Trophoblast cell (in vitro differentiated cells and primary cell): ENCODE measurements at regions not wholly inside any gene's neighbourhood (a gene's known extent, or its start where the extent isn't known, plus 50 kb on each side); places are given as distances from the start of the nearest gene placed in this dataset.
A peak's percentile ranks its signal among the peaks of the same experiment; 100 is the strongest.
"Not testable (repeated sequence)": the region's sequence is repeated elsewhere in the genome, so short reads cannot be mapped to it uniquely, and the experiment has no call there.

Source experiments
- DNase-seq, 2 donors: peaks; one replicate each; pipeline ENCODE4 v3.0.0-alpha.2; 2016
- H2AFZ ChIP-seq: 2 replicates; pipeline ENCODE4 v1.6.1; 2013; ENCODE audit warnings: low read length, moderate library complexity, mild to moderate bottlenecking; ENCODE audit not compliant: insufficient read depth, poor library complexity
- H2AK5ac ChIP-seq: 2 replicates; pipeline ENCODE4 v1.6.1; 2013; ENCODE audit warnings: mild to moderate bottlenecking, low read length
- H2BK120ac ChIP-seq: 2 replicates; pipeline ENCODE4 v1.6.1; 2013; ENCODE audit warnings: low read length, mild to moderate bottlenecking, moderate library complexity; ENCODE audit not compliant: insufficient read depth, poor library complexity
- H2BK12ac ChIP-seq: 2 replicates; pipeline ENCODE4 v1.6.1; 2013; ENCODE audit warnings: mild to moderate bottlenecking, low read length, moderate library complexity
- H2BK5ac ChIP-seq: 2 replicates; pipeline ENCODE4 v1.6.1; 2013; ENCODE audit warnings: low read length, low read depth, moderate library complexity, mild to moderate bottlenecking; ENCODE audit not compliant: poor library complexity
- H3K14ac ChIP-seq: 2 replicates; pipeline ENCODE4 v1.6.1; 2013; ENCODE audit warnings: mild to moderate bottlenecking, low read length
- H3K18ac ChIP-seq: 2 replicates; pipeline ENCODE4 v1.6.1; 2013; ENCODE audit warnings: mild to moderate bottlenecking, low read length
- H3K23ac ChIP-seq: 2 replicates; pipeline ENCODE4 v1.6.1; 2013; ENCODE audit warnings: low read length
- H3K27ac ChIP-seq: 2 replicates; pipeline ENCODE4 v1.5.1; 2013; ENCODE audit warnings: low read depth, mild to moderate bottlenecking, inconsistent platforms, low read length, moderate library complexity
- H3K27me3 ChIP-seq: 2 replicates; pipeline ENCODE4 v1.6.1; 2013; ENCODE audit warnings: inconsistent platforms, mild to moderate bottlenecking, low read length, moderate library complexity; ENCODE audit not compliant: insufficient read depth
- H3K36me3 ChIP-seq, 2 experiments: 1 replicate in 1 of 2; 2 replicates in 1 of 2; pipeline ENCODE4 v1.6.1; 2013; ENCODE audit warnings: low read length in 2 of 2, mild to moderate bottlenecking in 2 of 2, moderate library complexity in 1 of 2; ENCODE audit not compliant: insufficient read depth in 2 of 2, control insufficient read depth in 1 of 2
- H3K4ac ChIP-seq: 2 replicates; pipeline ENCODE4 v1.6.1; 2013; ENCODE audit warnings: low read depth, mild to moderate bottlenecking, low read length, moderate library complexity
- H3K4me1 ChIP-seq, 2 experiments: 1 replicate in 1 of 2; 2 replicates in 1 of 2; pipeline ENCODE4 v1.6.1; 2013; ENCODE audit warnings: low read length in 2 of 2, mild to moderate bottlenecking in 2 of 2, moderate library complexity in 1 of 2; ENCODE audit not compliant: insufficient read depth in 2 of 2, control insufficient read depth in 1 of 2
- H3K4me2 ChIP-seq: 2 replicates; pipeline ENCODE4 v1.6.1; 2013; ENCODE audit warnings: inconsistent platforms, mild to moderate bottlenecking, low read length, moderate library complexity
- H3K4me3 ChIP-seq: 2 replicates; pipeline ENCODE4 v1.5.1; 2013; ENCODE audit warnings: mild to moderate bottlenecking, low read depth, low read length, inconsistent platforms
- H3K79me1 ChIP-seq: one replicate; pipeline ENCODE4 v1.6.1; 2013; ENCODE audit warnings: low read length
- H3K79me2 ChIP-seq: 2 replicates; pipeline ENCODE4 v1.6.1; 2013; ENCODE audit warnings: low read length, mild to moderate bottlenecking; ENCODE audit not compliant: control insufficient read depth, insufficient read depth, poor library complexity
- H3K9ac ChIP-seq: 2 replicates; pipeline ENCODE4 v1.6.1; 2013; ENCODE audit warnings: mild to moderate bottlenecking, low read length
- H3K9me3 ChIP-seq: 2 replicates; pipeline ENCODE4 v1.6.1; 2013; ENCODE audit warnings: low read depth, mild to moderate bottlenecking, control low read depth, inconsistent platforms, low read length; ENCODE audit not compliant: insufficient read depth
- H4K12ac ChIP-seq: 2 replicates; pipeline ENCODE4 v1.6.1; 2013; ENCODE audit warnings: low read depth, mild to moderate bottlenecking, low read length, moderate library complexity
- H4K8ac ChIP-seq: 2 replicates; pipeline ENCODE4 v1.6.1; 2013; ENCODE audit warnings: low read depth, mild to moderate bottlenecking, low read length, moderate library complexity
- H4K91ac ChIP-seq: one replicate; pipeline ENCODE4 v1.6.1; 2013; ENCODE audit warnings: low read depth, mild to moderate bottlenecking, low read length, moderate library complexity
- WGBS: extraction: QIAGEN DNeasy Blood & Tissue Kit; methylation state at CpG from one replicate; pipeline ENCODE4 v1.1.7; 2013; ENCODE audit warnings: missing lambda C conversion rate; ENCODE audit not compliant: insufficient read length, insufficient coverage; ENCODE audit errors: extremely low coverage; 5-methylcytosine and 5-hydroxymethylcytosine counted together

GRCh38 chr2:44087036-44087713, 81.5 kb upstream of the PPM1B start:
- Histone ChIP-seq H3K79me1 (peaks cover 17% of the 10 kb centered on the region), H3K79me2 (peaks cover 1% of the 10 kb centered on the region)
- no CpG with 5 or more reads among the region's 29 CpGs for WGBS

GRCh38 chr2:44087714-44088092, 81.0 kb upstream of the PPM1B start:
- WGBS, result no CpG with 5 or more reads among the region's 4 CpGs
- Histone ChIP-seq H3K27me3 (no peaks in the 10 kb centered on the region), H3K23ac (no peak overlapping the region), H2BK12ac (peak overlapping the region; percentile 8), H3K14ac (peak overlapping the region; percentile 24), H3K9me3 (no peaks in the 10 kb centered on the region), H3K36me3 (no peaks in the 10 kb centered on the region), H2BK120ac (peak overlapping the region; percentile 70), H4K8ac (peak overlapping the region; percentile 70), H2BK5ac (peak overlapping the region; percentile 61), H3K27ac (peak overlapping the region; percentile 50), H3K4ac (no peak overlapping the region), H3K18ac (peak overlapping the region; percentile 25), H3K4me3 (no peak overlapping the region), H4K12ac (peak overlapping the region; percentile 2), H3K4me2 (peak overlapping the region; percentile 84), H3K79me1 (peaks cover 17% of the 10 kb centered on the region), H2AK5ac (no peak overlapping the region), H2AFZ (peak overlapping the region; percentile 99), H3K9ac (peak overlapping the region; percentile 57), H3K79me2 (peaks cover 1% of the 10 kb centered on the region), H4K91ac (peak overlapping the region; percentile 70), H3K4me1 (peaks cover 16 to 18% of the 10 kb centered on the region in 2 experiments)
- DNase-seq, result no peak

More at GRCh38 chr2:44087036-44087713, 81.5 kb upstream of the PPM1B start:
- Histone ChIP-seq H3K9ac (no peak overlapping the region), H3K23ac (no peak overlapping the region), H2BK12ac (peak overlapping the region; percentile 85), H3K4me3 (no peak overlapping the region), H3K36me3 (no peaks in the 10 kb centered on the region), H3K4me1 (peaks cover 18% of the 10 kb centered on the region in 2 experiments), H4K8ac (peak overlapping the region; percentile 83), H4K12ac (peak overlapping the region; percentile 83), H3K27me3 (no peaks in the 10 kb centered on the region), H2BK5ac (no peak overlapping the region), H2BK120ac (peak overlapping the region; percentile 94), H3K18ac (peak overlapping the region; percentile 76), H2AK5ac (no peak overlapping the region), H3K14ac (peak overlapping the region; percentile 66), H3K4ac (no peak overlapping the region), H3K4me2 (peak overlapping the region; percentile 84), H3K9me3 (no peaks in the 10 kb centered on the region), H4K91ac (peak overlapping the region; percentile 81), H2AFZ (peak overlapping the region; percentile 99), H3K27ac (peak overlapping the region; percentile 50)
- DNase-seq, result peak; percentile 77 to 91

- H2AK5ac ChIP-seq, H3K18ac ChIP-seq, H3K23ac ChIP-seq, DNase-seq, H4K8ac ChIP-seq, H3K27ac ChIP-seq, H3K14ac ChIP-seq, H2BK120ac ChIP-seq, H3K4ac ChIP-seq, H3K9me3 ChIP-seq, H4K12ac ChIP-seq, H3K4me2 ChIP-seq, H3K9ac ChIP-seq, H3K36me3 ChIP-seq, H3K4me3 ChIP-seq, H4K91ac ChIP-seq, H3K27me3 ChIP-seq, H2BK12ac ChIP-seq, H3K79me2 ChIP-seq, H2AFZ ChIP-seq, H2BK5ac ChIP-seq, H3K79me1 ChIP-seq, H3K4me1 ChIP-seq: not testable (repeated sequence)
- WGBS, result no CpG with 5 or more reads among the region's 5 CpGs
Observed at GRCh38 chr2:44092519-44092918, 76.2 kb upstream of the PPM1B start.

- no peak overlapping the region for H3K9ac ChIP-seq
- no CpG with 5 or more reads among the region's 3 CpGs for WGBS
- H2BK120ac ChIP-seq, result no peak overlapping the region
- H2AK5ac ChIP-seq, result no peak overlapping the region
- no peak overlapping the region for H3K4me2 ChIP-seq
- no peak overlapping the region for H2BK12ac ChIP-seq
- H4K91ac ChIP-seq, result no peak overlapping the region
- H3K27ac ChIP-seq, result no peak overlapping the region
- DNase-seq, result no peak
- H3K27me3 ChIP-seq, result no peaks in the 10 kb centered on the region
- no peaks in the 10 kb centered on the region for H3K79me1 ChIP-seq
- no peak overlapping the region for H3K18ac ChIP-seq
- H3K4me3 ChIP-seq, result no peak overlapping the region
- H3K23ac ChIP-seq, result no peak overlapping the region
- peaks cover 2% of the 10 kb centered on the region for H3K9me3 ChIP-seq
- no peak overlapping the region for H3K14ac ChIP-seq
- no peak overlapping the region for H2BK5ac ChIP-seq
- H3K4ac ChIP-seq, result no peak overlapping the region
- no peaks in the 10 kb centered on the region for H3K79me2 ChIP-seq
- H4K8ac ChIP-seq, result no peak overlapping the region
- H2AFZ ChIP-seq, result no peak overlapping the region
- H3K4me1 ChIP-seq, result no peaks in the 10 kb centered on the region
- H4K12ac ChIP-seq, result no peak overlapping the region
- H3K36me3 ChIP-seq, result no peaks in the 10 kb centered on the region
Observed at GRCh38 chr2:44093970-44094369, 74.7 kb upstream of the PPM1B start.
